ENCODE measurements at regions not wholly inside any gene's neighbourhood (a gene's known extent, or its start where the extent isn't known, plus 50 kb on each side); places are given as distances from the start of the nearest gene placed in this dataset.

DNA sequence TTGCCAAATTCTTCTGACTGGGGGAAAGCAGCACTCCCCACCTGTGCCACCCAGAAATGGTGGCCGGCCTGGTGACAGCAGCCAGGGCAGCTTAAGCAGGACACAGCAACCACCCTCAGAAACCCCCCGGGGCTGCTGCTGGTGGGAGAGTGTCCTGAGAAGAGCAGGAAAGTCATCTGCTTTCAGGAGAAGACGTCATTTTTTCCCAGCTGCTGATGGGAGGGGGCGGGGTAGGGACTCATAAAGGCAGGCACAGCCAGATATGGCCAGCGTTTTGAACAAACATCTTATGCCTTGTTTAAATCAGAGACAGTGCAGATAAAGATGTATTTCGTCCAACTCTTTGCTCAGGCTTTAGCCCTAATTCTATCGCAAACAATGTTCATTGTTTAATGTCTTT lies 139.5 kb downstream of the LRRC30 start:
- H3K4me3 ChIP-seq, result no peak overlapping the region
- peak in 1 of 2 donors; percentile 16 for ATAC-seq (ENCODE audit: low FRiP score in 2 of 2)
- DNase-seq, result no peak
- 22 to 39% methylated on average over 7 of the region's 7 CpGs for WGBS, 2 donors
- no peak for TF ChIP-seq POLR2A (IDR thresholded peaks at IDR 0.05)
- TF ChIP-seq POLR2AphosphoS5 (IDR thresholded peaks at IDR 0.05), result no peak
- TF ChIP-seq, protein P1, sequence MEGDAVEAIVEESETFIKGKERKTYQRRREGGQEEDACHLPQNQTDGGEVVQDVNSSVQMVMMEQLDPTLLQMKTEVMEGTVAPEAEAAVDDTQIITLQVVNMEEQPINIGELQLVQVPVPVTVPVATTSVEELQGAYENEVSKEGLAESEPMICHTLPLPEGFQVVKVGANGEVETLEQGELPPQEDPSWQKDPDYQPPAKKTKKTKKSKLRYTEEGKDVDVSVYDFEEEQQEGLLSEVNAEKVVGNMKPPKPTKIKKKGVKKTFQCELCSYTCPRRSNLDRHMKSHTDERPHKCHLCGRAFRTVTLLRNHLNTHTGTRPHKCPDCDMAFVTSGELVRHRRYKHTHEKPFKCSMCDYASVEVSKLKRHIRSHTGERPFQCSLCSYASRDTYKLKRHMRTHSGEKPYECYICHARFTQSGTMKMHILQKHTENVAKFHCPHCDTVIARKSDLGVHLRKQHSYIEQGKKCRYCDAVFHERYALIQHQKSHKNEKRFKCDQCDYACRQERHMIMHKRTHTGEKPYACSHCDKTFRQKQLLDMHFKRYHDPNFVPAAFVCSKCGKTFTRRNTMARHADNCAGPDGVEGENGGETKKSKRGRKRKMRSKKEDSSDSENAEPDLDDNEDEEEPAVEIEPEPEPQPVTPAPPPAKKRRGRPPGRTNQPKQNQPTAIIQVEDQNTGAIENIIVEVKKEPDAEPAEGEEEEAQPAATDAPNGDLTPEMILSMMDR (IDR thresholded peaks at IDR 0.05), result no peak
- TF ChIP-seq EP300 (IDR thresholded peaks at IDR 0.05), result no peak
- H3K9me3 ChIP-seq, result no peaks in the 10 kb centered on the region
- peak overlapping the region; percentile 74 to 89 (median 83) for H3K27ac ChIP-seq
- no peaks in the 10 kb centered on the region for H3K36me3 ChIP-seq
- H3K27me3 ChIP-seq, result no peaks in the 10 kb centered on the region
- peaks cover 28 to 42% (median 32%) of the 10 kb centered on the region in 4 donors for H3K4me1 ChIP-seq

DNA sequence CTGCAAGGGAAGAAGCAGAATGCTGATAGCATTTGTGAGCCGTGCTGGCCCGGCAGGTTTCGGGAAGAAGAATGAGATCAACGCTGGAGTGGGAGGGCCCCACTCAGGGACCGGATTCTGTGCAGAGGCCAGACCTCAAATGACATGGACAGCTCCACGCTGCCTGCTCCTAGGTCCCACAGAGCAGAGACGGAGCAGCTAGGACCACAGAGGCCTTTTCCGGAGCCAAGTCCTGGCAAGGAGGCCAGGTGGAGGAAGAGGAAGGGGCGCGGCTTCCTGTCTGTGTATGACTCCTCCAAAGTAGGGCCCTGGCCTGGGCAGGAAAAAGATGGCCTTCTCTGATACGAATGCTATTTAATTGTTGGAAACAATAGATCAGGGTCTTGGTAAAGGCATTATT lies 139.9 kb downstream of the LRRC30 start:
- Histone ChIP-seq H3K27me3 (no peaks in the 10 kb centered on the region), H3K4me1 (peaks cover 28 to 42% (median 32%) of the 10 kb centered on the region in 4 donors), H3K9me3 (no peaks in the 10 kb centered on the region), H3K36me3 (no peaks in the 10 kb centered on the region), H3K27ac (peak overlapping the region; percentile 74 to 84 (median 80)), H3K4me3 (no peak overlapping the region)
- ATAC-seq (ENCODE audit: low FRiP score in 2 of 2), result peak; percentile 58 to 74
- 25% methylated on average over 10 to 11 of the region's 11 CpGs for WGBS, 2 donors
- peak in 1 of 2 donors; percentile 59 for DNase-seq
- TF ChIP-seq, protein P1 (IDR thresholded peaks at IDR 0.05), result no peak
- peak in 3 of 4 donors; percentile 43 to 91 (median 87) for TF ChIP-seq EP300 (IDR thresholded peaks at IDR 0.05)
- TF ChIP-seq POLR2AphosphoS5 (IDR thresholded peaks at IDR 0.05), result peak; percentile 76 to 79

DNA sequence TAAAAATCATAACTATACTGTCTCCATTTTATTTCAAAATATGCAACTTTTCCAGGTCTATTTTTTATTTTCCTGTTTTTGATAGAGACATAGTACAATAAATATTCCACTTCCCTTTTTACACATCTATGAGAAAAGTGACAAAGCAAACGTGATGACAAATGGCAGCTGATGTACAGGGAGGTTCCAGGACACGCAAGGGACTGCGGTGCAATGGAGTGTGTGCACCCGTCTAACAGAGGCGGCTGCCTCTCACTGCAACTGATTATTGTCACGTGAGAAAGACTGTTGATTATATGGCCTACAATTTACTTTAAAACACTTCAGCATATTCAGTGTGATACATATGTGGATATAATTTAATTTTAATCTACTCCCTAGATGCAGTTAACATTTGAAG lies 142.6 kb downstream of the LRRC30 start:
- Histone ChIP-seq H3K27me3 (no peaks in the 10 kb centered on the region), H3K27ac (no peak overlapping the region), H3K9me3 (peaks cover 0 to 11% (median 3%) of the 10 kb centered on the region in 4 donors), H3K36me3 (no peaks in the 10 kb centered on the region), H3K4me1 (peaks cover 16 to 25% (median 20%) of the 10 kb centered on the region in 4 donors), H3K4me3 (no peak overlapping the region)
- TF ChIP-seq POLR2AphosphoS5 (IDR thresholded peaks at IDR 0.05) (no peak), EP300 (IDR thresholded peaks at IDR 0.05) (no peak), POLR2A (IDR thresholded peaks at IDR 0.05) (no peak)
- TF ChIP-seq, protein P1 (IDR thresholded peaks at IDR 0.05), result no peak
- no peak for ATAC-seq (ENCODE audit: low FRiP score in 2 of 2)
- WGBS, 2 donors, result 46 to 55% methylated on average over 6 of the region's 6 CpGs
- no peak for DNase-seq

DNA sequence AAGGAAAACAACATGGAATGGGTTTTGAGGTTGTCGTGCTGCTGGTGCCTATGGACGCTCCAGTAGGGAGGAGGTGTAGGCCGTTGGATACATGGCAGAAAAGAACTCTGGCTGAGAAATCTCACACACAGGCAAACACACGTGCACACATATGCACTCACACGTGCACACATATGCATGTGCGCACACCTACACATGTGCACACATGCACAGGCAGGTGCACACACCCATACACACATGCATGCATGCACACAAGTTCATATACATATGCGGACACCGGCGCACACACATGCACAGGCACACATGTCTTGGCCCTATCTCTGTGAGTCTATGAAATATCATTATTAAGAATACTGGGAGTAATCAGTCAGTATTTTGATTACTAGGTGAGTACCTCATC lies 150.4 kb downstream of the LRRC30 start:
- 89 to 98% methylated on average over 9 of the region's 9 CpGs for WGBS, 2 donors
- Histone ChIP-seq H3K4me1 (peaks cover 0 to 3% (median 0%) of the 10 kb centered on the region in 4 donors), H3K36me3 (no peaks in the 10 kb centered on the region), H3K9me3 (peaks cover 0 to 11% (median 3%) of the 10 kb centered on the region in 4 donors), H3K4me3 (no peak overlapping the region), H3K27ac (no peak overlapping the region), H3K27me3 (no peaks in the 10 kb centered on the region)
- TF ChIP-seq POLR2AphosphoS5 (IDR thresholded peaks at IDR 0.05) (no peak), POLR2A (IDR thresholded peaks at IDR 0.05) (no peak)
- no peak for ATAC-seq (ENCODE audit: low FRiP score in 2 of 2)
- DNase-seq, result no peak

DNA sequence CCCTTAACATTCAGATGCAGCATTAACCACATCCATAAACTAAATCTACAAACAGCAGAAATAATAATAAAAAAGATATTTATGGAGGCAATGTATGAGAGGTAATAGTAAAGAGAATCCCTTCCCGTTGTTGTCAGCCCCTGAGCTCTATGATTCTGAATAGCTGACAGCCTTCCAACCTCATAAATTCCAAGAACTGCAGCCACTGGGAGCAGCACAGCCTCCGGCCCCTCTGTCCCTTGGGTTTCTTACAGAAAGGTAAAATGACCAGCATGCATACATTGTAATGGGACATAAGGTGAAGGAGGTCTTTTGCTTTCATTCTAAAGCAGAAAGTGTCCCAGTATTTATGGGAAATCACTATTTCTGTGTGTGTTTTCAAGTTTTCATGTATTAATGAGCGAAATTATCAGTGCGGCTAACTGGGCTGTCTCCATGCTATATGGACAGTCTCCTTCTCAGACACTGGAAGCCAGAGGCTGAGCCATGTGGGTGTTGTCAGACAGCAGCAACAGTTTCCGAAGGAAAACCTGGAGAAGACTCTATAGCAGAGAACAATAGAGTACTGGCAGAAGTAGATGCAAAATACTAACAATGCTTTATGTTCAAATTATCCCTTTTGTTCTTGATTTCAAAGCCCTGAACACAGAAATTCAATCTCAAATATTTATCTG lies 151.6 kb downstream of the LRRC30 start:
- DNase-seq (no peak), ATAC-seq (ENCODE audit: low FRiP score in 2 of 2) (no peak)
- 65 to 69% methylated on average over 5 of the region's 5 CpGs for WGBS, 2 donors
- peaks cover 0 to 3% (median 0%) of the 10 kb centered on the region in 4 donors for H3K4me1 ChIP-seq
- H3K9me3 ChIP-seq, result peaks cover 0 to 2% (median 0%) of the 10 kb centered on the region in 4 donors
- H3K4me3 ChIP-seq, result no peak overlapping the region
- no peaks in the 10 kb centered on the region for H3K36me3 ChIP-seq
- no peak for TF ChIP-seq POLR2A (IDR thresholded peaks at IDR 0.05)
- TF ChIP-seq, protein P1 (IDR thresholded peaks at IDR 0.05), result no peak
- TF ChIP-seq POLR2AphosphoS5 (IDR thresholded peaks at IDR 0.05), result no peak
- TF ChIP-seq EP300 (IDR thresholded peaks at IDR 0.05), result no peak
- no peaks in the 10 kb centered on the region for H3K27me3 ChIP-seq
- H3K27ac ChIP-seq, result no peak overlapping the region

Data from upper lobe of left lung (tissue), 6 donors.